Left ventricle myocardium inferior (tissue), 1 donor: ENCODE measurements at regions not wholly inside any gene's neighbourhood (a gene's known extent, or its start where the extent isn't known, plus 50 kb on each side); places are given as distances from the start of the nearest gene placed in this dataset.

Experiments used
- DNase-seq: peaks from one replicate; pipeline ENCODE4 v3.0.0-alpha.2; 2020
- H3K27ac ChIP-seq: fragments of 200-600 bp; replicated peaks from 2 replicates; pipeline ENCODE4 v1.8.0; 2021
- H3K27me3 ChIP-seq: fragments of 200-600 bp; 2 replicates; pipeline ENCODE4 v1.8.0; 2021; ENCODE audit warnings: low read depth
- H3K36me3 ChIP-seq: fragments of 200-600 bp; 2 replicates; pipeline ENCODE4 v1.8.0; 2021
- H3K4me1 ChIP-seq: fragments of 200-600 bp; 2 replicates; pipeline ENCODE4 v1.8.0; 2021
- H3K4me3 ChIP-seq: fragments of 200-600 bp; 2 replicates; pipeline ENCODE4 v1.8.0; 2021; ENCODE audit warnings: mild to moderate bottlenecking, moderate library complexity
- H3K9me3 ChIP-seq: fragments of 200-600 bp; replicated peaks from 2 replicates; pipeline ENCODE4 v1.8.0; 2021
- CTCF ChIP-seq: fragments of 200-600 bp; IDR thresholded peaks from 2 replicates; pipeline ENCODE4 v1.8.0; 2021; ENCODE audit warnings: antibody characterized with exemption, mild to moderate bottlenecking, borderline replicate concordance
- intact Hi-C: fragments of 100-400 bp; cut with micrococcal nuclease; formaldehyde crosslinking; loops from one replicate; pipeline ENCODE4 v1.11.0; 2022
- donor health status: DM: no; HTN: yes; CAD: no; lungs with severe emphysema.

- Histone ChIP-seq H3K36me3 (no peaks in the 10 kb centered on the region), H3K27me3 (peaks cover 6% of the 10 kb centered on the region), H3K4me3 (no peak overlapping the region), H3K9me3 (no peaks in the 10 kb centered on the region), H3K27ac (no peak overlapping the region), H3K4me1 (no peaks in the 10 kb centered on the region)
- DNase-seq: no peak
- intact Hi-C loops: no loop called here
- TF ChIP-seq CTCF: no peak
Measured at GRCh38 chr6:137362878-137363804, 131.1 kb downstream of the OLIG3 start.

- DNase-seq: no peak
- H3K4me3 ChIP-seq: no peak overlapping the region
- H3K27me3 ChIP-seq: peaks cover 6% of the 10 kb centered on the region
- no peak overlapping the region for H3K27ac ChIP-seq
- TF ChIP-seq CTCF: no peak
- no peaks in the 10 kb centered on the region for H3K36me3 ChIP-seq
- no peaks in the 10 kb centered on the region for H3K4me1 ChIP-seq
- no peaks in the 10 kb centered on the region for H3K9me3 ChIP-seq
- intact Hi-C loops: no loop called here
Measured at GRCh38 chr6:137361701-137362100, 132.5 kb downstream of the OLIG3 start.

- H3K9me3 ChIP-seq: no peaks in the 10 kb centered on the region
- intact Hi-C loops: no loop called here
Measured at GRCh38 chr6:137358273-137358672, 135.9 kb downstream of the OLIG3 start.

GRCh38 chr6:137357948-137358266 lies 136.3 kb downstream of the OLIG3 start:
- Histone ChIP-seq H3K9me3 (no peaks in the 10 kb centered on the region), H3K4me1 (no peaks in the 10 kb centered on the region), H3K36me3 (no peaks in the 10 kb centered on the region), H3K27me3 (peaks cover 6% of the 10 kb centered on the region), H3K4me3 (no peak overlapping the region), H3K27ac (no peak overlapping the region)
- intact Hi-C loops: no loop called here
- TF ChIP-seq CTCF: no peak
- DNase-seq: no peak

More at GRCh38 chr6:137358273-137358672, 135.9 kb downstream of the OLIG3 start:
- Histone ChIP-seq H3K36me3 (no peaks in the 10 kb centered on the region), H3K4me3 (no peak overlapping the region), H3K27ac (no peak overlapping the region), H3K27me3 (peaks cover 6% of the 10 kb centered on the region), H3K4me1 (no peaks in the 10 kb centered on the region)
- no peak for TF ChIP-seq CTCF
- DNase-seq: no peak

- TF ChIP-seq CTCF: no peak
- Histone ChIP-seq H3K27me3 (peaks cover 6% of the 10 kb centered on the region), H3K4me3 (no peak overlapping the region), H3K4me1 (no peaks in the 10 kb centered on the region), H3K27ac (no peak overlapping the region), H3K36me3 (no peaks in the 10 kb centered on the region), H3K9me3 (no peaks in the 10 kb centered on the region)
- no peak for DNase-seq
- intact Hi-C loops: no loop called here
Measured at GRCh38 chr6:137357263-137357947, 136.8 kb downstream of the OLIG3 start.
